NCI-H146 treated with DMSO at 0.1 percent for 48 hours (cell line): ENCODE measurements at regions not wholly inside any gene's neighbourhood (a gene's known extent, or its start where the extent isn't known, plus 50 kb on each side); places are given as distances from the start of the nearest gene placed in this dataset.

ENCODE experiments used
- DNase-seq: peaks from one replicate; lab custom pipeline; 2025; ENCODE audit not compliant: unreplicated experiment; lab: John Stamatoyannopoulos, UW

DNA sequence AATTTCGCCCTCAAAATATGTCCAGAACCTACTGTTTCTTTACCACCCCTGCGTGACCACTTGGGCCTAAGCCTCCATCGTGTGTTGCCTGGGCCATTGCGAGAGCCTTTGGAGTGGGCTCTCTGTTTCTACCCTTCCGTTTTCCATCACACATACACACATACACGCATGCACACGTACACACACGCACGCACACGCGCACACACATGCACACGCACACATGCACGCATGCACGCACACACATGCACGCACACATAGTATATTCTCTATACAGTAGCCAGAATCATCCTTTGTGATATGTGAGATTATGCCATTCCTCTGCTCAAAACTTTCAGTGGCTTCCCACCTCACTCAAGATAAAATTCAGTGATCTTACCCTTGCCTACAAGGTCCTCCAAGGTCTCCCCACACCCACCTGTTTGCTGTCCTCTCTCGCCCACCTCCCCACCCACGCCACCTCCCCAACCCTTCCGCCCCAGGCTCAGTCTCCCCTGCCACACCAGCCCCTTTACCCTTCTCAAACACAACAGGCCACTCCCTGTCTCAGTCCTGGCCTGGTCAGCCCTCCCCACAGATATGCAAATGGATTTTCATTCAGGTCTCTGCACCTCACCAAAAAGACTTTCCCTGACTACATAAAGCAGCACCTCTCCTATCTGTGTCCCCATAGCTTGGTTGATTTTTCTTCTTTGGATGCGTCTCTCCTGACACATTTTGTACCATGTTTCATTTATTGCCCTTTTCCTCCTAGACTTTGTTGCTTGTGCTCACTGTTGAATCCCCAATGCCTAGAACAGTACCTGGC is 559.6 kb downstream of the CD83 start:
- DNase-seq = no peak

DNA sequence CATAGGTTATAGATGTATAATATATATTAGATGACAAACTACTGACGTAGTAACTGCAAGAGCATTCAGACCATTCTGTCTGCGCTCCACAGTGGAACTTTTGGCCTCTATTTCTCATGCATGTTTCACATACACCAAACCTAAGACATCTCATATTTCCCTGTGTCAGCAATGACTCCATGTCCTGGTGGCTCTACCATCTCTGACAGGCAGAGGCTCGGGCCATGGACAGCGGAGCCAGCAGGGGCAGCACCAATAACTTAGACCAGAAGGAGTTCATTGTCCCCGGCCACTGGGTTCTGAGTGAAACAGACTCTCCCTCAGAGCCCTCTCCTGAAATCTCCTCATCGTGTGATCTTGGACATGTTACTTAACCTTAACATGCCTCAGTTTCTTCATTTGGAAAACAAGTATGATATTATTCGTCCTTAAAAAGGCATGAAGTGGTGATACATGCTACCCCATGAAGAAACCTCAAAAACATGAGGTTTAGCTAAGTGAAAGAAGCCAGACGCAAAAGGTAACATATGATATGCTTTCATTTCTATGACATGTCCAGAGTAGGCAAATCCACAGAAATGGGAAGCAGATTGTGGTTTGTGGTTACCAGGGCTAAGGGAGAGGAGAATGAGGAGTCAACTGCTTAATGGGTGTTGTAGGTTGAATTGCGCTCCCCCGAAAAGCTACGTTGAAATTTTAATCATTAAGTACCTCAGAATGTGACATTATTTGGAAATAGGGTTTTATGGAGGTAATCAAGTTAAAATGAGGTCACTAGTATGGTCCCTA is 564.0 kb upstream of the JARID2 start:
- DNase-seq = no peak

DNA sequence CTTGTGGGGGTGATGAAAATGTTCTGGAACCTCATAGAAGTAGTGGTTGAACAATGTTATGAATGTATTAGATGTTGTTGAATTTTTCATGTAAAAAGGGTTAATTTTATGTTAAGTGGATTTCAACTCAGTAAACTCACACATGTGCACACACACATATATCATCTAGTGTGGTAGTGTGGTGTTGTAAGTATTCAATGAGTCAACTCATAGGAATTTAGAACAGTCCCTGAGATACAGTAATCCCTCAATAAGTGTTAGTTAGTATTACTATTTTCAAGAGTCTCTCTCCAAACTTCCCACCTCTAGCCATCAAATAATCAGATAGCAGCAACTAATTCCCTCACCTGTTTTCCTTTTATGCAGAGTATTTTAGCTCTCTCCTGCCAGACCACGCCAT is 563.1 kb upstream of the JARID2 start:
- no peak for DNase-seq

DNA sequence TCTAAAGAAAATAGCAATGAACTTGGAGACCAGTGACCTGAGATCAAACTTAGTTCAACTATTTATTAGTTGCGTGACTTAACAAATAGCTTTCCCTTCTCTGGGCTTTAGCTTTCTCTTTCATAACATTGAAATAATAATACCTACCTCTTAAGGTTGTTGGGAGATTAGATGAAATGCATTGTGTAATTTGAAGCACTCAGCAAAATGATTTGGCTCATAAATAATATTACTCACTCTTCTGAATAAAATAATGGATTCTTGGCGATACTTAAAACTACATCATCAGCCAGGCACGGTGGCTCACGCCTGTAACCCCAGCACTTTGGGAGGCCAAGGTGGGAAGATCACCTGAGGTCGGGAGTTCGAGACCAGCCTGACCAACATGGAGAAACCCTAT is 556.2 kb upstream of the JARID2 start:
- no peak for DNase-seq

DNA sequence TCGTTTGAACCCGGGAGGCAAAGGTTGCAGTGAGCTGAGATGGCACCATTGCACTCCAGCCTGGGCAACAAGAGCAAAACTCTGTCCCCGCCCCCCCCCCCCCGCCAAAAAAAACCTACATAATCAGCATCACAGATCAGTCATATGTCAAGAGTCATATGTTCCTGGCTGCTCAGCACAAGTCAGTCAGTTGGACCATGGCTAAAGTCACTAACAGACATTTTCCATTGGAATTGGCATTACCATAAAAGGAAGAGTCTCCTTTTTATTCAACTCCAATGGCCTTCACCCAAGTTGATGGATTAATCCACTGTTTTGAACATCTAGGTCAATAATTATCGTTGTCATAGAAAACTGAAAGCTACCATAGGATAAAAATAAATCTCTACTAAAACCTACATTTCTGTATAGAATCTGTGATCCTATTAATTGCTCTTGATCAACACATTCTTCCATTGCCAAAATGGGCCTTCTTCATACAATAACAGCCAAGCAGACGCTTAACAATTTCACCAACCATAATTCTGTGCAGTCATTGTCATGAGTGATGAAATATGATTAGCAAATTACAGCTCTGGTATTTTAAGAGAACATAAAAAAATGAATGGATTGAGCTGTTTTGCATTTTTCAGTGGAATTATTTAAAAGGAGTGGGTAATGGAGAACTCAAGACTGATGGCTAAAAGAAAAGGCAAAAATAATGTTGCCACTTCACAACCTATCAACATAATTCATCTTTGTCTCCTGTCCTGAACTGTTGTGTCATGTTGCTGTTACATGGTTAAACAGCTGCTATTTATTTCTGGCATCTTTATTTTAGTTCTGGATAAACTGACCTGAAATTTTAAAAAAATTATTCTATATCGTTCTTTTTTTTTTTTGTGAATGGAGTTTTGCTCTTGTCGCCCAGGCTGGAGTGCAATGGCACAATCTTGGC is 555.5 kb upstream of the JARID2 start:
- DNase-seq = no peak

DNA sequence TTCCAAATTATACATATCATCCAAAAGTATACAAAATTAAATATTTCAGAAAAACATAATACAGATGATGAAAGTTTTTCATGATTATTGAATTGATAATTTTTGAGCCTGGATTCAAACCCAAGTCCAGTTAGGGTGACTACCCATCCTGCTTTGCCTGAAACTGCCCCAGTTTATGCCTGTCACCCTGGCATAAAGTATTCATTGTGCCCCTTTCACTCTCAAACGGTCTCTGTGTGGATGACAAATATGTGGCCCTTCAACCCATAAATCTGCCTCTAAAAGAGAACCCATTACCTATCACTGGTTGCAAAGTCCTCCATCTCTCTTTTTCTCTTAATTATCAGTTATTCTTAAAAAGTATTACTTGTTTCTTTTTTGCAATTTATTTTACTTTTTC is 553.7 kb upstream of the JARID2 start:
- DNase-seq = no peak

DNA sequence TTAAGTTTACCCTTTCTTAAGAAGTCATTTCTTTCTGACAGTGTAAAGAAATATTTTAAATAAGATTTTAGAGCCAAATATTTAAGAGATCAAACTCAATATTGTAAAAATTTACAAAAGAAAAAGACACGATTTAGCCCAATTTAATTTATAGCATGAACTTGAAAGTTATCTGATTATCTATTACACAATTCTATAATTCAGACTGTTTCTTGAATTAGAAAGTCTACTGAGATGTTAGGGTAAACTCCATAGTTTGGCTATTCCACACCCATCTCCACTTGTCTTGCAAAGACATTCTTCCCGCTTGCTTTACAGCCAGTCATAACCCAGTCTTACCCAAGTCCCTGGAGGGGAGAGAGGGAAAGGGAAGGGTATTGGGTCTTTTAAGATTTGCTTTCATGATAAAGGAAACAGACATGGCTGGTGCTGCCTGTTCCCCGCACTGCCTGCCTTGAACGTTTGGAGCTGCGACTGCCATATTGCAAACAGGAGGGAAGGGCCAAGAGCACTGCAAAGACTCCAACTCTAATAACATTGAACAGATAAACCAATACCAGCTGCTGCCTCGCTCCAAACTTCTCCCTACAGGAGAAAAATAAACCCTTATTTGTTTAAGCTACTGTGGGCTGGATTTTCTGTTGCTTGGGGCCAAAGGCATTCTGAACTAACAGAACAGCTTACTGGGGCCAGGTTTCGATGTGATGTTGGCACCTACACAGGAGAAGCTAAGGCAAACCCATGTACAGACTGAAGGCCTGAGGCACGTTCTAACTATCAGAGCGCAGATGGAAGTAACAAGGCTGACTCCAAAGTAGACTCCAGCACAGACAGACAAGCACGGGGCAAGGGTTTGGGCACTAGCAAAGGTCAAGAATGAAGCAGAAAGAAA is 552.3 kb upstream of the JARID2 start:
- DNase-seq = no peak

DNA sequence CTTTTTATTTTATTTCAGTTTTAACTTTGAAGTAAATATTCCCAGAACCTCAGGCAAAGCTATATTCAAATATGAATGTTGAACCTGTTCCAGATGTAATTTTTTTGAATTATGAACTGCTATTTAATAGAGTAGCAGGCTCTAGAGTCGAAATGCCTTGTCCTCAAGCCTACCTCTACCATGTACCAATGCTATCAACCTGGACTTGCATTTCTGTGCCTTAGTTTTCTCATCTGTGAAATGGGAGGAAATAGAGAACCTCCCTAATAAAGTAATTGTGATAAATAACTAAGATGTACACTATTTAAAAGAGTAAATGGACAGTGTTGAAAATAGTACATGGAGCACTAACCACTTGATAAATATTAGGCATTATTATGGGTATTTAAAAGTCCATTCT is 551.6 kb upstream of the JARID2 start:
- no peak for DNase-seq

DNA sequence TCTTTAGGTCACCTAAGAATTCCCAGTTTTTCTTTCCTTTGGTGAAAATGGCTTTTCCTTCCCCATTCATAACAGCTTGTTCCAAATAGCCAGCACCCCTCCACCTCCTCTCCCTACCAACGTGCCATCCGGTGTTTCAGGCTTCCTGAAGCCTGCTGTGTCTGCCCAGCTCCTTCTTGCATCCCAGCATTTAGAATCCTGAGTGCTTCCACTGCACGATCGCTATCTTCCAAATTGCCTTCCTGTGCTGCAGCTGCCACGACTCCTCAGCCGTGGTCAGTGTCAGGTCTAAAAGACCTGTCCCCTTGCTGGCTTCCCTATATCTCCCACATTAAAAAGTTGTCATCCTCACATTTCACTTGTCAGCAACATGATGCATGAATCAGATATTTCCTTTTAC is 550.3 kb upstream of the JARID2 start:
- DNase-seq = peak; percentile 31

DNA sequence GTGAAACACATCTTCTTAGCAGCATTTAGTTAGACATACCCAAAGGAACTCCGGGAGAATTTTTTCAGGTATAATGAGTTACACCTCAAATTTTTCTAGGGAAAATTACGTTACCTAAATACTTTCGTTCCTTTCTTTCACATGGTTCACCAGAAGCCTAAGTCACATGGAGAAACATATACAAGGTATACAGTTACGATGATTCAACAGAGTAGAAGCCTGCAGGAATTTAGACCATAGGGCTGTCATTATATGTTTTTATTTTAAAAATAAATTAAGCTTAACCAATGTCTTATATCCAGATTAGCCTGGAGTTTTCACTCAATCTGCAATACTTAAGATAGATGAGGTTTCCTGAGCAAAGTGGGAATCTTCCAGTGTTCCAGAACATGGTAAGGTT is 549.5 kb upstream of the JARID2 start:
- no peak for DNase-seq

DNA sequence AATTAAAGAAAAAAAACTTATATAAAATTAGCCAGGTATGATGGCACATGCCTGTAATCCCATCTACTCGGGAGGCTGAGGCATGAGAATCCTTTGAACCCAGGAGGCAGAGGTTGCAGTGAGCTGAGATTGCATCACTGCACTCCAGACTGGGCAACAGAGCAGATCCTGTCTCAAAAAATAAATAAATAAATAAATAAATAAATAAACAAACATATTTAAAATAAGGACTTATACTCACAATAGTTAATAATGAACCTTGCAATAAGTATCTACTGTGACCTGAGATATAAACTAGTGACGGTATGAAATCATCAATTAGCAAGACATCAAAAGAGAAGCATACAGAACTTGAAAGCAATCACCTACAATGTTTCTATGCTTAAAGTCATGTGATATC is 548.4 kb upstream of the JARID2 start:
- DNase-seq = no peak

DNA sequence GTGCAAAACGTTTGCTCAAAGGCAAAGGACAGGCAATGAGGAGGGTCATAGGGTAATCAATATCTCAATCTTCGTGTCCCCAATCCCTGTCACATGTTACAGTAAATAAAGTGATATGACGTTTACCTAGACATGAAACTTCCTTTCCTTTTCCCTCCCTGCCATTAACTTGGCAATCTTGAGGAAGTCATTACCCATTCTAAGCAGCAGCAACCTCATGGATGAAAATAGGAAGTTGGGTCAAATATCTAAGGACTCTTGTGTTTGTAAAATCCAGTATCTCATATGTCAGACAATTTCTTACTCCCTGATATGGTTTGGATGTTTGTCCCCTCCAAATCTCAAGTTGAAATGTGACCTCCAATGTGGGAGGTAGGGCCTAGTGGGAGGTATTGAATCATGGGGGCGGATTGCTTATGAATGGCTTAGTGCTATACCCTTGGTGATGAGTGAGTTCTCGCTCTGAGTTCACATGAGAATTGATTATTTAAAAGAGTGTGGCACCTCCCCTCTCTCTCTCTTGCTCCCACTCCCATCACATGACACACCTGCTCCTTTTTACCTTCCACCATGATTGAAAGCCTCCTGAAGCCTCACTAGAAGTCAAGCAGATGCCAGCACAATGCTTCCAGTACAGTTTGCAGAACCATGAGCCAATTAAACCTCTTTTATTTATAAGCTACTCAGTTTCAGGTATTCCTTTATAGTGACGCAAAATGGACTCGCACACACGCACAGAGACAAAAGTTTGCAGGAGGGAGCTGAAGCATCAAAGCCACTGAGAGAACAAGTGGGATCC is 545.9 kb upstream of the JARID2 start:
- no peak for DNase-seq

DNA sequence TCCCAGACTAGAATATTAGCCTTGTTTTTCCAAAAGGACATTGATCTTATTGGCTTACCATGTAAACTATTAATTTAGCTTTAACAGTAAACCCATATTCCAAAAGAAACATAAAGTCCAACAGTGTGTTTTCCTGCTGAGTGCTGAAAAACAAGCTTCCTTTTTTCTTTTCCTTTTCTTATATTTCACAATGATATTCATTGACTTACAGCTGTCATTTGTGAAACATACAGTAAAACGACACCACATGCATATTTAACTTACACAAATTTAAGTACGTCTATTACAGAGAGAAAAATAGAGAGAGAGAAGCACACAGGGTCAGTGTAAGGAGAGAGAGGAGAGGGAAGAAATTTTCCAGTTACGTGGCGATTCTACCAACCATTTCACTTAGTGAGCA is 543.9 kb upstream of the JARID2 start:
- no peak for DNase-seq

DNA sequence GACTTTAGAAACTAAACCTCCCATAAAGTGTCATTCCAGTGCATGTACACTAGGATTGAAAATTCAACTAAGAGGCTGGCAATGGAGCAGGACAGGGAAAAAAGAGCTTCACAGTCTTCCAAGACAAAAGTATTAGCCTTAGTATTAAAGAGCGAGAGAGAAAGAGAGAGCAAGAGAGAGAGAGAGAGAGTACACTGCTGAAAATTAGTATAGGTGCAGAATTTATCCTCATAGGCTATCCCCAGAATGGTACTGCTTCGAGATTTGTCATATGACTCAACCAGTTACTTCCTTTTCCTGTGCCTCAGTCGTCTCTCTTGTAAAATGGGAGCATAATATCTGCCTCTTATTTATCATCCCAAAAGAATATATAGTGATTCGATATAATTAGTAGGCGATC is 543.2 kb upstream of the JARID2 start:
- no peak for DNase-seq

DNA sequence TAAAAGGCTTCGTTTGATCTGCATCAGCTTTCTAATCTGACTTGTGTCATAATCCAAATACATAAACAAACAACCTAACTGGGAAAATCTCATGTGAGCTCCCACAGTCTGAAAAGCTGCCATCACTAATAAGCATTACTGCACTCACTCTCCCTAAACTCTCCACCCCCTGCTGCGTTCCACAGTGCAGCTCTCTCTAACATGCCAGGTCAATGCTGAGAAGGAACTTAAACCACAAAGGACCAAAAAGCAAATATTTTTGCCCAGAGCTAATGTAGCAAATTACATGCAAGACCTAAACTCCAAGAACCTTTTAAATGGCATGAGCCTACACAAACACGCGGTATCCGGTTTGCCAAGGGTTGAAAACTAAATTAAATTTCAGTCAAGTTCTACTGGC is 542.3 kb upstream of the JARID2 start:
- no peak for DNase-seq

DNA sequence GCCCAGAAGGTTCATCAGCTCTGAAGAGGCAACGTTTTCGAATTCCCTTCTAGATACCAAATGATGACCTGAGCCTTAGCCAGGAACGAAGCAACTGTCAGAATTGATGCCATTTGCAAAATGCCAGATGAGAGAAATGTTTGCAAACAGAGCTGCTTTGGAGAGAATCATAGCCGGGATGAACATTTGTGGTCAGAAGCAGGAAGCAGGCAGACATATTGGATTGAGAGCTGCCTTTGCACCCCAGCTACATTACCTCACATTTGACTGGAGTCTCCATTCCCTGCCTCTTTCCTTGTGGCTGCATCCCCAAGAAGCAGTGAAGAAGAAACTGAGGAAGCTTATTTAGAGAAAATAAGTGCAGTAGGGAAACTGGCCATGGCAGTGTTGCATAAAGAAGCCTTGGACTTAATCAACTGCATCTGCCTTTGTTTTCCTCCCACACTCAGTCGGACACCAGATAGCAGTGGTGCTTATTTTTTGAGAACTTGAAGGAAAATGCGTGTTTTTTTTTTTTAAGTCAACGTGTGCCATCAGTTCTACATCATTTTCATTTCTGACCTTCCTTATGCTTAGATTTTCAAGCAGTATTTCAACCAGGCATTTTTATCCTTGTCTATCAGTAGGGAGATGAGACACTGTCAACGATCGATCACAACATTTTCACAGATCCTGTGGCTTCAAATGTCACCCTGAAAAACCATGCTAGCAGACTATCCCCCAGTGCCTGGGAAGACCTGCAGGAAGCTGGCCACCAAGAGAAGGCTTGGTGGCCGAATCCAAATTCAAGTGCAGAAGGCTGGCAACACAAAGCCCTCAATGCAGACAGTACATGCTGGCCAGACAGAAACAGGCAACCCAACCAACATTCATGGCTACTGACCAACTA is 541.2 kb upstream of the JARID2 start:
- no peak for DNase-seq

DNA sequence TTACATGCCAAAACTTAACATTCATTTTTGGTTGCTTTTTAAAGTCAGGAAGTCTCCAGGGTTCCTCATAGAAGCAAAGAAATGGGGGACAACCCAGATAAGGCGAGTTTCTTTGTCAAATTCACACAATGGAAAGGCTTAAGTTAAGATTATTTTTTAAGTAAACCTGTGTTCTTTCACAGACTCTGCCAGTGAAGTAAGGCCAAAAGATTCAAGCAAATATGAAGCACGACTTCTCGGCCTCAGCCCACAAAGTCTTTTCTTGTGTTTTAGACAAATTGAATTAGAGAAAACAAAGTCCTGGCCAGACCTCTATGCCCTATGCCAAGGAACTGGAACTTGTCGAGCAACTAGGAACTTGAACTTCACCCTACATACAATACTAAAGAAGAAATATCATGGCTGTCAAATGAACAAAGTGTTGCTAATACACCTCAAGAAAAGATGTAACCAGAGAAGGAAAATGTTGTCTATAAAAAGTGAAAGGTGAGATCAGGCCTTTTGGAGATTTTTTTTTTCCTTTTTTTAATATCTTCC is 540.0 kb upstream of the JARID2 start:
- no peak for DNase-seq

DNA sequence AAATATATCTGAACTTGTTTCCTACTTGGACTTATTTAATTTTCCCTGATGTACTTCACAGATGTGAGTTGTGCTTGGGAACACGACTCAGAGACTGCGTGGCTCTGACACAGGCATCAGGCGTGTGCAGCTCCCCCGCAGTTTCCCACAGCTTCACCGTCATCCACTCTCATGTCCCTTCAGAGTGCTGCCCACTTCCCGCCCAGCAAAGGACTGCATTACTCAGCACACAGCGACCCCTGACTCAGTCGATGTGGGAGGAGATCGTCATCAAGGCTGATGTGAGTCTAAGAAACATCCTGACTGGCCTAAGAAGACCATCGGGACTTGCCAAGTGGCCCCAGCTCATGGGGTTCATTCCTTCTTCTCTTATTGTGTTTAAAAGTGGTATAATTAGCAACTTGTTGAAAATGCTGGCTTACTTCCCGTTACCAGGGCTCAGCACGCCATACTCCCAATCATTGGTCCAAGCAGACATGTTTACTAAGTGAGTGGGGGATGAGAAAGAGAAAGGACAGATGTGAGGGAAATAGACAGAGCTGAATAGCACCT is 539.4 kb upstream of the JARID2 start:
- DNase-seq = no peak
